IPS DF 4.7 (cell line): ENCODE measurements at regions not wholly inside any gene's neighbourhood (a gene's known extent, or its start where the extent isn't known, plus 50 kb on each side); places are given as distances from the start of the nearest gene placed in this dataset.
"Not testable (repeated sequence)": the region's sequence is repeated elsewhere in the genome, so short reads cannot be mapped to it uniquely, and the experiment has no call there.

Experiments used
- DNase-seq: peaks from one replicate; pipeline ENCODE4 v3.0.0-alpha.2; 2013; ENCODE audit warnings: low spot score; ENCODE audit errors: extremely low read depth

DNA sequence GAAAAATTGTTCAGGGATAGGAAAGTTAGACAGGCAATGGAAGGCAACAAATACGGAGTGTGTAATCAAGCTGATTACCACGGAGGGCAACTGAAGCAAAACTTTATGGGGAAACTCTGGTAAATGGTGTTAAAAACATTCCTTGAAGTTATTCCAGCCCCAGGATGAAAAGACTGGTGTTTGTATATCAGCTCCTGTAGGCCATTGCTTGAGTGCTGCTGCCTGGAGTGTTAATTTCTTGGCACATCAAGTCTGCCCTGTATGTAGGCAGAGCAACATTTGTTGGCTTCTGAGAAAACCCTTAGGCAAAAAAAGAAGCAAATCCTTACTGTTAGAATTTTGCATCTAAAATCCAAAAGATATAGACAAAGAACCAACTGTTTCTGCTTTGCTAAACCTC lies 686.5 kb upstream of the ACO1 start:
- no peak for DNase-seq

DNA sequence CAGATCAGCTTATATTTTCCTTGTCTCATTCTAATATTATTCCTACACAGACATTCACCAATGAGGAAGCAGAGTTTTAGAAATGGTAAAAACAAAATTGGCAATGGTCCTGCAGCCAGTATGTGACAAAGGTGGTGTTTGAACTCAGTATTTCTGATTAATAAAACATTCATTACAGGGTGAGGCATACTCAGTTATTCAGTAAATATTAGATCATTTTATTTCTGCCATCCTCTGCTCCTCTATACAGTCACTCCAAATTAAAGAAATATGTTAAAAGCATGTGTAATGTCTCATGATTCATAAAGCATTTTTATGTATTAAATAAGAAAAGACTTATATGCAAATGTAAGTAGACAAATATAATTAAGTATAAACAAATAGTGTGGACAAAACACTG lies 684.6 kb upstream of the ACO1 start:
- no peak for DNase-seq

DNA sequence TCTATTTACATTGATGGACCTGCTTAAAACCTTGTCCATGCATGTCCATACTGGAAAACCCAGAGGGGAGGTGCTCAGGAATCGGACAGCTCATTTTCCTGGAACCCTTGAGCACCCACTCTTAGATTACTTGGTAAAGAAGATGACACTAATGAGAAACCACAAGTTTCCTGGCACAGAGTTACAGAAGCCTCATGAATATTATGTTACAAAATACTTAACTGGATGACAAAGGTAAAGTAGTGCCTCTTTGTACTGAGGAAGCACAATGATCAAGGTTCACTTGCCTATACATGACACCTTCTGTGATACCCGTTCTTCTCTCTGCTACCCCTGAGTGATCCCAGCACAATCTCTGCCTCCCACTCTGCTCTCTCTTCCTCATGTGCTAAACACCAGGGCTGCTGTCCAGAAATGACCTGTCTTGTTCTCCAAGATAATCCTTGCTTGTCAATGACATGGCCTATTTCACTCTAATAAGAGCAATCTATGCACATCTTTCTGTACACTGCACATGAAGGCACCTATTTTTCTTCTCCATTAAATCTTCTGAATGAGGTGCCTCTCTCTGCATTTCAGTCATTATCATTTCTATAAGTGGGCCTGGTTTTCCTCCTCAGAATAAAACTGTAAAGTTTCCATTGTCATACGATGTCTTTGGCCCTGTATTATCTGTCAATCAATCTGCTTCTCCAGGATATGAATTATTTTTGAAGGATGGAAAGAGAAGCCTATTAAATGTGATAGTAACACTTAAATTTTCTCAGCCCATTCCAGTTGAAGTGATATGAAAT lies 684.0 kb upstream of the ACO1 start:
- DNase-seq, result no peak

DNA sequence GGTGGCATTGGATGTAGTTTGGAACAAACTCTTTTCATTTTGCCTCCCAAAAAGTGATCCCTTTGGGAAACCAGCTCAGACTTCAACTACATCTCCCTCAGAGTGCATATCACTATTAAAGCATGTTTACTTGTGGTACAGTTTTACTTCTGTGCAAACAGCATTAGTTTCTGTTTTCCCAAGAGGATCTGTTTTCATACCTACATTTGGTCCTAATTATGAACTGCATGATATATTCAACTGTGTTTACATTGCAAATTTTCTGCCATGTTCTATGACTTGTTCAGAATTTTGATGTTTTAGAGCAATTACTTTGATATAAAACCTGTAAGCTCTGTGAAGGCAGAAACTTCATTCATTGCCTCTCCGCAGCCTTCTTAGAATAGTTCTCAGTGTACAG lies 681.5 kb upstream of the ACO1 start:
- no peak for DNase-seq

- no peak for DNase-seq
These were observed 669.2 kb upstream of the ACO1 start for GRCh38 chr9:31715250-31715649.

DNA sequence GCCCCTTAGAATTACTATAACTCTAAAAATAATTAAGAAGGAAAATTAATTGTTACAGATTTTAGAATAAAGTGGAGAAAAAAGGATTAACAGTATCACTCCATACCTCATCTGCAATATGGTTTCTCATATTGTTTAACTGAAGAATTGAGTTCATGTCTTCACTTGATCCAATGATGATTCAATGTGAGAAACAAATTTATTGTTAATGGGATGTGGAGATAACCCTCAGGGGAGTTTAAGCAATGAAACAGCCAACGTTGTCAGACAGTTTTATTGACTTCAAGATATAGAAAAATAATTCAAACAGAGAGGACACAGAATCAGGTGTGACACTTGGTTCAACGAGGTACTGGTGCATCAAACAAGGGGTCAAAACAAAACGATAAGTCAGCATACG lies 665.2 kb upstream of the ACO1 start:
- DNase-seq, result no peak

GRCh38 chr9:31730398-31730797 lies 654.0 kb upstream of the ACO1 start:
- DNase-seq, result no peak

- no peak for DNase-seq
These were observed 651.3 kb upstream of the ACO1 start for GRCh38 chr9:31733166-31733565.

- no peak for DNase-seq
These were observed 647.8 kb upstream of the ACO1 start for GRCh38 chr9:31736581-31737179.

- no peak for DNase-seq
These were observed 643.7 kb upstream of the ACO1 start for GRCh38 chr9:31740705-31741104.

- no peak for DNase-seq
These were observed 639.9 kb upstream of the ACO1 start for GRCh38 chr9:31744589-31744988.

DNA sequence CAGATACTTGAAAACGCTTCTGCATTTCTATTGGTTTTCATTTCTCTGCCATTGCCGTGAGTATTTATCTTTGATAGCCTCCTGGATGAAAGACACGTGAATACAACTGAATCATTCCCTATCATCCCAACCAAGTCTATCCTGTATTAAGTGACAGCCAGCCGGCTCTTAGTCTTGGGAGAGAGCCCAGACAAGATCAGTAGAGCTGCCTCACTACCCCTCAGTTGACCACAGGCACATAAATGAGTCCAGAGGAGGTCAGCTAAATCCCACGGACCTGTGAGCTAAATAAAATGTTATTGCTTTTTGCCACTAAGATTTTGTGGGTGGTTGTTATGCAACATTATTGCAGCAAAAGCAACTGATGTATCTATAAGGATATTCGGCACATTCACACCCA lies 639.0 kb upstream of the ACO1 start:
- DNase-seq, result no peak

DNA sequence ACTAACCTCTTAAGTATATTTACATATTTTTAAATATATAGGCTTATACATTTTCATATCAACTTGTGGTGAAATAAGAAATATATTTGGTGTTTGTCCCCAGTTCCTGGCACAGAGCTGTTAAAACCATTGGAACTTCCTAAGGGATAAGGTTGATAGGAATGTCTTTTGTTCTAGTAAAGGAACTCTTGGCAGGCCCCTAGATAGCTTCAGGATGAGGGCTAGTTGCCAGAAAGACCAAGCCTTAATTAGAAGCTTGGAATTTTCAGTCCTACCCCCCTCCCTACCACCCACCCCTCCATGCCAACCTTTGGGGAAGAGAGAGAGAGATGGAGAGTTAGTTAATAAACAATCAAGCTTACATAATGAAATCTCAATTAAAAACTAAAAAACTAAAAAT lies 638.6 kb upstream of the ACO1 start:
- DNase-seq, result no peak

DNA sequence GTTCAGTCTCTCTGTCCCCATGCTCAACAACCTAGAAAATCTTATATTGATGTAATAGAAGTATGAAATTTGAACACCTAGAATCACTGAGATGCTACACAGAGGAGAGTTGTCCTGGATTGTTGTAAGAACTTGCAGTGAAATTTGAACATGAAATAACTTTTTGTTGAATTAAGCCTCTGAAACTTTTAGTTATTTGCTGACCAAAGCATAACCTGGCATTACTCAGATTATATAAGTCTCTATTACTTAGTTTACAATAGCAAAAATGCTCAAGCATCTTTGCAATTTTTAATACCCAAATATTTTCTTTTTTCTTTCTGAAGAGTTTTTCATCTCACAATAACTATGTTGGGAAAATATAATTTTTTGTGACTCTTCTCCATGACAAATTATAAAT lies 630.7 kb upstream of the ACO1 start:
- DNase-seq, result no peak

DNA sequence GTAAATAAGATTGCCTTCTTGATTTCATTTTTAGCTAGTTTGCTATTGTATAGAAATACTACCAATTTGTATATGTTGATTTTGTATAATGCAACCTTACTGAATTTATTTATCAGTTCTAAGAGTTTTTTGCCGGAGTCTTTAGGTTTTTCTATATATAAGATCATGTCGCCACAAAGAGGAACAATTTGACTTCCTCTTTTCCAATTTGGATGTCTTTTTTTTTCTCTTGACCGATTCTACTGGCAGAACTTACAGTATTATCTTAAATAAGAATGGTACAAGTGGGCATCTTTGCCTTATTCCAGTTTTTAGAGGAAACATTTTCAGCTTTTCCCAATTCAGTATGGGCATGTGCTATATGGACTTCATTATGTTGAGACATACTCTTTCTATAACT lies 624.7 kb upstream of the ACO1 start:
- no peak for DNase-seq

- DNase-seq, result not testable (repeated sequence)
These were observed 610.4 kb upstream of the ACO1 start for GRCh38 chr9:31774021-31774420.

GRCh38 chr9:31774571-31774970 lies 609.9 kb upstream of the ACO1 start:
- no peak for DNase-seq

DNA sequence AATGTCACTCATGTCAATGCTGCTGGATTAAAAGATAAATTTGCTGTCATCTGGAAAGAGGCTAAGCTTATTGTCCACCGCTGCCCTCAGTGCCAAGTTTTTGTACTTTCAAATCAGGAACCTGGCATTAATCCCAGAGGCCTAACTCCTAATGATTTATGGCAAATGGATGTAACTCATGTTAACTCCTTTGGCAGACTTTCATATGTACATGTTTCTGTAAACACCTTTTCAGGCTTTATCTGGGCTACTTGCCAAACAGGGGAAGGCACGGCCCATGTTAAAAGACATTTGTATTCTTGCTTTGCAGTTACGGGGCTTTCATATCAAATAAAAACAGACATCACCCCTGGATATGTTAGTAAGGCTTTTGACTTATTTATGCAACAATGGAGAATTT lies 608.0 kb upstream of the ACO1 start:
- DNase-seq, result no peak

GRCh38 chr9:31783491-31783890 lies 601.0 kb upstream of the ACO1 start:
- DNase-seq, result no peak

DNA sequence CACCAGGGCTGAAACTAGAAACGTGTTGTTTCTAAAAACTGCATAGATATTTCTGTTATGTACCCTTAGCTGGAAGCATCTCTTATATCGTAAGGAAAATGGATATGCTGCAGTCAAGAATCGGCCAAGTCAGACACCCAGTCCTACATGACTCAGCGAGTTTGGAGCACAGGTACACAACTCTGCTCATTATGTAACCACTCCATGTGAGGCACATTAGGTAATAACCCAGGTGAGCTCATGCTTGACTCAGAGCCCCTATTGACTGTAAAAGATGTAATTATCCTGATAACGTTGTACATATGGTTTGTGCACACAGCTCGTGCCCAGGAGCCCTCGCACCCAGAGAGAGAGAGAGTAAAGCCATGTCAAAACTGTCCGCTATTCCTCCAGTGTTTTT lies 593.7 kb upstream of the ACO1 start:
- no peak for DNase-seq

- peak; percentile 49 for DNase-seq
These were observed 584.4 kb upstream of the ACO1 start for GRCh38 chr9:31799953-31800609.

GRCh38 chr9:31807574-31808256 lies 576.7 kb upstream of the ACO1 start:
- no peak for DNase-seq
